ENCODE measurements at regions not wholly inside any gene's neighbourhood (a gene's known extent, or its start where the extent isn't known, plus 50 kb on each side); places are given as distances from the start of the nearest gene placed in this dataset.
"Not testable (repeated sequence)": the region's sequence is repeated elsewhere in the genome, so short reads cannot be mapped to it uniquely, and the experiment has no call there.

- not testable (repeated sequence) for TF ChIP-seq ZFX (IDR thresholded peaks at IDR 0.05; ENCODE audit: borderline replicate concordance); CTCF (IDR thresholded peaks at IDR 0.05)
Measured at GRCh38 chr4:163724495-163724894, 230.0 kb downstream of the TMA16 start.

All from 22Rv1 (cell line).